OCI-LY3 (cell line): ENCODE measurements at regions not wholly inside any gene's neighbourhood (a gene's known extent, or its start where the extent isn't known, plus 50 kb on each side); places are given as distances from the start of the nearest gene placed in this dataset.

Experiments used
- H2AFZ ChIP-seq: fragments of 200-600, 300-600 bp; shearing (Covaris generic); 2 replicates; pipeline ENCODE4 v1.6.0; 2014; ENCODE audit warnings: antibody characterized with exemption, low read depth, low read length
- H3K27ac ChIP-seq: fragments of 200-600, 300-600 bp; sonication (generic); 2 replicates; pipeline ENCODE4 v1.5.1; 2014; ENCODE audit warnings: mild to moderate bottlenecking, low read length, moderate library complexity, mixed read lengths
- H3K27me3 ChIP-seq: fragments of 200-600, 300-600 bp; sonication (generic); 2 replicates; pipeline ENCODE4 v1.6.1; 2014; ENCODE audit warnings: low read depth, low read length, mixed read lengths
- H3K36me3 ChIP-seq: fragments of 200-600, 300-600 bp; sonication (generic); replicated peaks from 2 replicates; pipeline ENCODE3; 2014; ENCODE audit warnings: low read depth, low read length, mixed read lengths
- H3K4me1 ChIP-seq: fragments of 300-600, 200-600 bp; sonication (generic); 2 replicates; pipeline ENCODE4 v1.6.1; 2014; ENCODE audit warnings: low read length, mixed read lengths
- H3K4me2 ChIP-seq: fragments of 200-600, 300-600 bp; sonication (generic); 2 replicates; pipeline ENCODE4 v1.6.1; 2014; ENCODE audit warnings: low read length, mixed read lengths
- H3K4me3 ChIP-seq: fragments of 300-600, 200-600 bp; sonication (generic); 2 replicates; pipeline ENCODE4 v1.5.1; 2014; ENCODE audit warnings: antibody characterized with exemption, mild to moderate bottlenecking, low read length, moderate library complexity
- H3K79me2 ChIP-seq: fragments of 300-600, 200-600 bp; shearing (Covaris generic); 2 replicates; pipeline ENCODE4 v1.6.1; 2014; ENCODE audit warnings: mild to moderate bottlenecking, low read length, mixed read lengths
- H3K9ac ChIP-seq: fragments of 300-600, 200-600 bp; shearing (Covaris generic); 2 replicates; pipeline ENCODE4 v1.6.0; 2014; ENCODE audit warnings: mild to moderate bottlenecking, low read length, moderate library complexity
- H3K9me3 ChIP-seq: fragments of 200-600, 300-600 bp; shearing (Covaris generic); 2 replicates; pipeline ENCODE4 v1.6.1; 2014; ENCODE audit warnings: low read length, mixed read lengths; ENCODE audit not compliant: insufficient read depth
- H4K20me1 ChIP-seq: fragments of 200-600, 300-600 bp; sonication (generic); 2 replicates; pipeline ENCODE4 v1.6.1; 2016; ENCODE audit warnings: low read length, mixed read lengths; ENCODE audit not compliant: insufficient read depth
- CTCF ChIP-seq: fragments of 200-600, 300-600 bp; sonication (generic); IDR thresholded peaks from 2 replicates; pipeline ENCODE4 v1.5.1; 2014; ENCODE audit warnings: antibody characterized with exemption, low read length, low read depth
- EZH2phosphoT487 ChIP-seq: fragments of 200-600 bp; shearing (Covaris generic); IDR thresholded peaks from 2 replicates; pipeline ENCODE4 v1.6.1; 2018; ENCODE audit warnings: antibody characterized with exemption, mixed run types, low read depth

GRCh38 chr9:32899181-32899580 is 102.2 kb downstream of the APTX start:
- TF ChIP-seq CTCF (no peak), EZH2phosphoT487 (no peak)
- no peaks in the 10 kb centered on the region for H3K36me3 ChIP-seq
- peaks cover 49% of the 10 kb centered on the region for H3K27me3 ChIP-seq
- H3K9ac ChIP-seq, result no peak overlapping the region
- H3K4me1 ChIP-seq, result peaks cover 6% of the 10 kb centered on the region; the same call in 1 of the 2 replicates
- no peak overlapping the region for H3K4me3 ChIP-seq
- H2AFZ ChIP-seq, result no peak overlapping the region
- H4K20me1 ChIP-seq, result peaks cover 9% of the 10 kb centered on the region; the same call in 1 of the 2 replicates
- H3K4me2 ChIP-seq, result no peak overlapping the region
- no peak overlapping the region for H3K27ac ChIP-seq
- no peaks in the 10 kb centered on the region for H3K9me3 ChIP-seq
- no peaks in the 10 kb centered on the region for H3K79me2 ChIP-seq

GRCh38 chr9:32899761-32900160 is 101.7 kb downstream of the APTX start:
- H3K4me1 ChIP-seq, result peaks cover 6% of the 10 kb centered on the region; the same call in 1 of the 2 replicates
- H3K4me3 ChIP-seq, result no peak overlapping the region
- peaks cover 54% of the 10 kb centered on the region for H3K27me3 ChIP-seq
- H3K9me3 ChIP-seq, result no peaks in the 10 kb centered on the region
- peaks cover 12% of the 10 kb centered on the region; the same call in 1 of the 2 replicates for H4K20me1 ChIP-seq
- no peaks in the 10 kb centered on the region for H3K36me3 ChIP-seq
- TF ChIP-seq CTCF (no peak), EZH2phosphoT487 (no peak)
- no peak overlapping the region for H3K27ac ChIP-seq
- no peak overlapping the region for H3K9ac ChIP-seq
- no peaks in the 10 kb centered on the region for H3K79me2 ChIP-seq
- H2AFZ ChIP-seq, result no peak overlapping the region
- no peak overlapping the region for H3K4me2 ChIP-seq

- H3K4me3 ChIP-seq, result no peak overlapping the region
- peak overlapping the region; percentile 18; the same call in 1 of the 2 replicates for H3K4me2 ChIP-seq
- no peak overlapping the region for H3K9ac ChIP-seq
- peaks cover 10% of the 10 kb centered on the region for H3K4me1 ChIP-seq
- no peaks in the 10 kb centered on the region for H3K9me3 ChIP-seq
- no peaks in the 10 kb centered on the region for H3K36me3 ChIP-seq
- H2AFZ ChIP-seq, result no peak overlapping the region
- peaks cover 33% of the 10 kb centered on the region for H4K20me1 ChIP-seq
- TF ChIP-seq EZH2phosphoT487 (no peak), CTCF (no peak)
- H3K79me2 ChIP-seq, result no peaks in the 10 kb centered on the region
- peaks cover 84% of the 10 kb centered on the region for H3K27me3 ChIP-seq
- H3K27ac ChIP-seq, result no peak overlapping the region
Measured at GRCh38 chr9:32906213-32906612, 95.2 kb downstream of the APTX start.

- H3K79me2 ChIP-seq, result no peaks in the 10 kb centered on the region
- no peak overlapping the region for H2AFZ ChIP-seq
- H3K36me3 ChIP-seq, result no peaks in the 10 kb centered on the region
Measured at GRCh38 chr9:32915802-32916201, 85.6 kb downstream of the APTX start.

More at GRCh38 chr9:32915802-32916201, 85.6 kb downstream of the APTX start:
- no peak overlapping the region for H3K4me2 ChIP-seq
- H3K4me3 ChIP-seq, result no peak overlapping the region
- H3K9ac ChIP-seq, result no peak overlapping the region
- no peaks in the 10 kb centered on the region; the same call in 1 of the 2 replicates for H4K20me1 ChIP-seq
- H3K27ac ChIP-seq, result no peak overlapping the region
- peaks cover 40% of the 10 kb centered on the region for H3K27me3 ChIP-seq
- no peak for TF ChIP-seq EZH2phosphoT487
- TF ChIP-seq CTCF, result no peak
- H3K4me1 ChIP-seq, result no peaks in the 10 kb centered on the region
- H3K9me3 ChIP-seq, result no peaks in the 10 kb centered on the region
